Erythroblast (primary cell): ENCODE measurements at regions not wholly inside any gene's neighbourhood (a gene's known extent, or its start where the extent isn't known, plus 50 kb on each side); places are given as distances from the start of the nearest gene placed in this dataset.

Experiments used
- GATA1 ChIP-seq: IDR thresholded peaks from 2 replicates; pipeline ENCODE4 v1.6.1; 2011; ENCODE audit warnings: low read depth, mild to moderate bottlenecking, control low read depth, low read length, moderate library complexity
- POLR2A ChIP-seq: IDR thresholded peaks from 2 replicates; pipeline ENCODE4 v1.6.1; 2011; ENCODE audit warnings: mild to moderate bottlenecking, low read length

GRCh38 chr15:95503107-95503506 is 827.4 kb upstream of the NR2F2 start:
- no peak for TF ChIP-seq POLR2A
- TF ChIP-seq GATA1: no peak
